Stimulated activated effector memory CD8-positive, alpha-beta T cell treated with anti-CD3 and anti-CD28 coated beads, Interleukin-12 subunit alpha, Interleukin-12 subunit beta, amount 100 ng/mL, for 72 hours (primary cell): ENCODE measurements at regions not wholly inside any gene's neighbourhood (a gene's known extent, or its start where the extent isn't known, plus 50 kb on each side); places are given as distances from the start of the nearest gene placed in this dataset.

ENCODE experiments used
- ATAC-seq: fragments of 150-1000 bp; cut with Tn5 transposase; 2 replicates; pipeline ENCODE4 v1.10.0; 2021
- DNase-seq, 2 donors: peaks; one replicate each; pipeline ENCODE4 v3.0.0; 2021 to 2022; ENCODE audit warnings: low spot score in 2 of 2
- H3K27ac Mint-ChIP-seq: one replicate; pipeline ENCODE4 v1.8.0; 2022; ENCODE audit warnings: mild to moderate bottlenecking, mixed read lengths
- H3K36me3 Mint-ChIP-seq: one replicate; pipeline ENCODE4 v1.8.0; 2022; ENCODE audit warnings: mild to moderate bottlenecking, mixed read lengths
- H3K4me1 Mint-ChIP-seq: one replicate; pipeline ENCODE4 v1.8.0; 2022; ENCODE audit warnings: mixed read lengths
- H3K4me3 Mint-ChIP-seq: one replicate; pipeline ENCODE4 v1.8.0; 2022; ENCODE audit warnings: mild to moderate bottlenecking, mixed read lengths
- H3K9me3 Mint-ChIP-seq: one replicate; pipeline ENCODE4 v1.8.0; 2022; ENCODE audit warnings: mixed read lengths

- Mint-ChIP-seq H3K4me1 (no peaks in the 10 kb centered on the region), H3K36me3 (no peaks in the 10 kb centered on the region), H3K27ac (no peak overlapping the region), H3K4me3 (no peak overlapping the region), H3K9me3 (peaks cover 2% of the 10 kb centered on the region)
- peak in 1 of 2 donors; percentile 35 for DNase-seq
- ATAC-seq = no peak
Observed at GRCh38 chr10:47140761-47141348, 159.1 kb upstream of the GDF10 start.

GRCh38 chr10:47141349-47141748 is 158.6 kb upstream of the GDF10 start:
- DNase-seq = no peak
- H3K4me3 Mint-ChIP-seq = no peak overlapping the region
- ATAC-seq = no peak
- peaks cover 2% of the 10 kb centered on the region for H3K9me3 Mint-ChIP-seq
- no peaks in the 10 kb centered on the region for H3K36me3 Mint-ChIP-seq
- H3K4me1 Mint-ChIP-seq = no peaks in the 10 kb centered on the region
- H3K27ac Mint-ChIP-seq = no peak overlapping the region

- DNase-seq (no peak), ATAC-seq (no peak)
- Mint-ChIP-seq H3K27ac (no peak overlapping the region), H3K36me3 (no peaks in the 10 kb centered on the region), H3K4me3 (no peak overlapping the region), H3K4me1 (no peaks in the 10 kb centered on the region), H3K9me3 (no peaks in the 10 kb centered on the region)
Observed at GRCh38 chr10:47143072-47143471, 156.9 kb upstream of the GDF10 start.

- ATAC-seq (no peak), DNase-seq (peak in 1 of 2 donors; percentile 22)
- Mint-ChIP-seq H3K36me3 (no peaks in the 10 kb centered on the region), H3K4me3 (no peak overlapping the region), H3K9me3 (no peaks in the 10 kb centered on the region), H3K4me1 (no peaks in the 10 kb centered on the region), H3K27ac (no peak overlapping the region)
Observed at GRCh38 chr10:47143473-47143872, 156.5 kb upstream of the GDF10 start.

- DNase-seq = no peak
- Mint-ChIP-seq H3K27ac (no peak overlapping the region), H3K4me3 (no peak overlapping the region), H3K9me3 (no peaks in the 10 kb centered on the region), H3K36me3 (no peaks in the 10 kb centered on the region), H3K4me1 (no peaks in the 10 kb centered on the region)
- ATAC-seq = peak; percentile 11
Observed at GRCh38 chr10:47144525-47144924, 155.5 kb upstream of the GDF10 start.

- ATAC-seq (peak; percentile 74), DNase-seq (peak in 1 of 2 donors; percentile 45)
- Mint-ChIP-seq H3K4me3 (no peak overlapping the region), H3K9me3 (no peaks in the 10 kb centered on the region), H3K27ac (no peak overlapping the region), H3K4me1 (no peaks in the 10 kb centered on the region), H3K36me3 (no peaks in the 10 kb centered on the region)
Observed at GRCh38 chr10:47145290-47145934, 154.6 kb upstream of the GDF10 start.

GRCh38 chr10:47146572-47146971 is 153.4 kb upstream of the GDF10 start:
- no peaks in the 10 kb centered on the region for H3K36me3 Mint-ChIP-seq
- H3K4me1 Mint-ChIP-seq = no peaks in the 10 kb centered on the region
- ATAC-seq (no peak), DNase-seq (peak in 1 of 2 donors; percentile 15)
- H3K9me3 Mint-ChIP-seq = no peaks in the 10 kb centered on the region
- H3K4me3 Mint-ChIP-seq = no peak overlapping the region
- no peak overlapping the region for H3K27ac Mint-ChIP-seq

- H3K4me3 Mint-ChIP-seq = no peak overlapping the region
- no peak overlapping the region for H3K27ac Mint-ChIP-seq
- no peaks in the 10 kb centered on the region for H3K9me3 Mint-ChIP-seq
- no peak for ATAC-seq
- H3K36me3 Mint-ChIP-seq = no peaks in the 10 kb centered on the region
- peak in 1 of 2 donors; percentile 6 for DNase-seq
- no peaks in the 10 kb centered on the region for H3K4me1 Mint-ChIP-seq
Observed at GRCh38 chr10:47147186-47147585, 152.8 kb upstream of the GDF10 start.

- Mint-ChIP-seq H3K9me3 (peaks cover 10% of the 10 kb centered on the region), H3K36me3 (no peaks in the 10 kb centered on the region), H3K27ac (no peak overlapping the region), H3K4me1 (no peaks in the 10 kb centered on the region), H3K4me3 (no peak overlapping the region)
- DNase-seq = peak in 1 of 2 donors; percentile 26
- ATAC-seq = no peak
Observed at GRCh38 chr10:47150581-47150980, 149.4 kb upstream of the GDF10 start.

- Mint-ChIP-seq H3K4me1 (no peaks in the 10 kb centered on the region), H3K9me3 (peaks cover 14% of the 10 kb centered on the region), H3K27ac (no peak overlapping the region), H3K4me3 (no peak overlapping the region), H3K36me3 (no peaks in the 10 kb centered on the region)
- ATAC-seq = no peak
- no peak for DNase-seq
Observed at GRCh38 chr10:47151920-47152319, 148.1 kb upstream of the GDF10 start.

GRCh38 chr10:47152861-47153349 is 147.1 kb upstream of the GDF10 start:
- H3K27ac Mint-ChIP-seq = no peak overlapping the region
- peaks cover 14% of the 10 kb centered on the region for H3K9me3 Mint-ChIP-seq
- no peaks in the 10 kb centered on the region for H3K4me1 Mint-ChIP-seq
- peak in 1 of 2 donors; percentile 35 for DNase-seq
- no peak for ATAC-seq
- no peak overlapping the region for H3K4me3 Mint-ChIP-seq
- H3K36me3 Mint-ChIP-seq = no peaks in the 10 kb centered on the region

GRCh38 chr10:47154762-47155161 is 145.2 kb upstream of the GDF10 start:
- Mint-ChIP-seq H3K4me3 (no peak overlapping the region), H3K36me3 (no peaks in the 10 kb centered on the region), H3K4me1 (no peaks in the 10 kb centered on the region), H3K9me3 (peaks cover 15% of the 10 kb centered on the region), H3K27ac (no peak overlapping the region)
- ATAC-seq (no peak), DNase-seq (no peak)

GRCh38 chr10:47156873-47157272 is 143.1 kb upstream of the GDF10 start:
- ATAC-seq (no peak), DNase-seq (peak in 1 of 2 donors; percentile 6)
- Mint-ChIP-seq H3K9me3 (peaks cover 15% of the 10 kb centered on the region), H3K4me1 (no peaks in the 10 kb centered on the region), H3K4me3 (no peak overlapping the region), H3K27ac (no peak overlapping the region), H3K36me3 (no peaks in the 10 kb centered on the region)

GRCh38 chr10:47158116-47159071 is 141.6 kb upstream of the GDF10 start:
- ATAC-seq = no peak
- no peaks in the 10 kb centered on the region for H3K36me3 Mint-ChIP-seq
- H3K9me3 Mint-ChIP-seq = peaks cover 14% of the 10 kb centered on the region
- no peaks in the 10 kb centered on the region for H3K4me1 Mint-ChIP-seq
- no peak overlapping the region for H3K27ac Mint-ChIP-seq
- H3K4me3 Mint-ChIP-seq = no peak overlapping the region
- peak in 1 of 2 donors; percentile 26 for DNase-seq
